SK-N-SH treated with all-trans-retinoic acid at 6 μM for 48 hours (cell line): ENCODE measurements at regions not wholly inside any gene's neighbourhood (a gene's known extent, or its start where the extent isn't known, plus 50 kb on each side); places are given as distances from the start of the nearest gene placed in this dataset.

Experiments used
- ATAC-seq: fragments of 200-7000 bp; cut with Tn5 transposase; 3 replicates; pipeline ENCODE4 v1.9.1; 2020; ENCODE audit warnings: mild to moderate bottlenecking, moderate library complexity
- ARNTL ChIP-seq: fragments of 450-650 bp; formaldehyde crosslinking; IDR thresholded peaks from 2 replicates; pipeline ENCODE4 v1.5.0; 2020; ENCODE audit warnings: low read depth, mild to moderate bottlenecking, moderate library complexity, borderline replicate concordance
- BACH2 ChIP-seq: fragments of 250-450 bp; sonication (Bioruptor Pico); IDR thresholded peaks from 2 replicates; pipeline ENCODE4 v1.9.0; 2021; ENCODE audit warnings: mild to moderate bottlenecking, borderline replicate concordance
- CREB5 ChIP-seq: fragments of 250-450 bp; sonication (Bioruptor Pico); IDR thresholded peaks from 2 replicates; pipeline ENCODE4 v1.5.1; 2020; ENCODE audit warnings: low read depth, mild to moderate bottlenecking, moderate library complexity
- CSRNP3 ChIP-seq: fragments of 250-450 bp; sonication (Bioruptor Pico); IDR thresholded peaks from 2 replicates; pipeline ENCODE4 v1.5.1; 2021; ENCODE audit warnings: mild to moderate bottlenecking, moderate library complexity
- ESRRG ChIP-seq: fragments of 250-450 bp; sonication (Bioruptor Pico); IDR thresholded peaks from 2 replicates; pipeline ENCODE4 v1.6.1; 2021; ENCODE audit warnings: mild to moderate bottlenecking
- ISL1 ChIP-seq: fragments of 250-450 bp; sonication (Bioruptor Pico); IDR thresholded peaks from 2 replicates; pipeline ENCODE4 v2.1.2; 2022; ENCODE audit warnings: mild to moderate bottlenecking, moderate library complexity
- PPARA ChIP-seq: fragments of 250-450 bp; sonication (Bioruptor Pico); IDR thresholded peaks from 2 replicates; pipeline ENCODE4 v1.5.0; 2020; ENCODE audit warnings: mild to moderate bottlenecking, borderline replicate concordance
- RARB ChIP-seq: fragments of 250-450 bp; sonication (Bioruptor Pico); IDR thresholded peaks from 2 replicates; pipeline ENCODE4 v1.8.0; 2021; ENCODE audit warnings: mild to moderate bottlenecking, moderate library complexity
- SNAI2 ChIP-seq: fragments of 250-450 bp; sonication (Bioruptor Pico); IDR thresholded peaks from 2 replicates; pipeline ENCODE4 v1.5.0; 2020; ENCODE audit warnings: mild to moderate bottlenecking, moderate library complexity
- TCF4 ChIP-seq: fragments of 250-450 bp; sonication (Bioruptor Pico); IDR thresholded peaks from 2 replicates; pipeline ENCODE4 v1.8.0; 2021; ENCODE audit warnings: mild to moderate bottlenecking, moderate library complexity, borderline replicate concordance
- TOX ChIP-seq: fragments of 250-450 bp; sonication (Bioruptor Pico); IDR thresholded peaks from 2 replicates; pipeline ENCODE4 v1.8.0; 2021; ENCODE audit warnings: mild to moderate bottlenecking, moderate library complexity, borderline replicate concordance
- ZC3H10 ChIP-seq: fragments of 250-450 bp; sonication (Bioruptor Pico); IDR thresholded peaks from 2 replicates; pipeline ENCODE4 v1.5.1; 2021; ENCODE audit warnings: mild to moderate bottlenecking, moderate library complexity
- ZFP3 ChIP-seq: fragments of 250-450 bp; sonication (Bioruptor Pico); IDR thresholded peaks from 2 replicates; pipeline ENCODE4 v1.5.0; 2020; ENCODE audit warnings: mild to moderate bottlenecking, moderate library complexity
- ZFP30 ChIP-seq: fragments of 450-650 bp; formaldehyde crosslinking; IDR thresholded peaks from 2 replicates; pipeline ENCODE4 v1.5.0; 2022; ENCODE audit warnings: mild to moderate bottlenecking, moderate library complexity
- ZNF8 ChIP-seq: fragments of 450-650 bp; formaldehyde crosslinking; IDR thresholded peaks from 2 replicates; pipeline ENCODE4 v1.5.0; 2020; ENCODE audit warnings: mild to moderate bottlenecking, moderate library complexity
- TF ChIP-seq, protein P1 (sequence below): fragments of 250-450 bp; sonication (Bioruptor Pico); IDR thresholded peaks from 2 replicates; pipeline ENCODE4 v1.5.0; 2020; ENCODE audit warnings: mild to moderate bottlenecking, moderate library complexity
- TF ChIP-seq, protein P2 (sequence below): fragments of 250-450 bp; sonication (Bioruptor Pico); IDR thresholded peaks from 2 replicates; pipeline ENCODE4 v1.8.0; 2021; ENCODE audit warnings: low read depth, mild to moderate bottlenecking, moderate library complexity, borderline replicate concordance

- TF ChIP-seq ZC3H10 = no peak
Measured at GRCh38 chr16:35185366-35186044, 1726.1 kb downstream of the TP53TG3F start (continued).

GRCh38 chr16:35186045-35186759 lies 1726.8 kb downstream of the TP53TG3F start:
- TF ChIP-seq ZFP3 (CRISPR knock-in tag) (no peak), PPARA (CRISPR knock-in tag) (no peak), ZC3H10 (no peak), BACH2 (CRISPR knock-in tag) (no peak), ZNF8 (CRISPR knock-in tag) (no peak), ESRRG (CRISPR knock-in tag) (no peak), ARNTL (CRISPR knock-in tag) (no peak), TCF4 (CRISPR knock-in tag) (no peak), RARB (CRISPR knock-in tag) (no peak)
- TF ChIP-seq, protein P1, sequence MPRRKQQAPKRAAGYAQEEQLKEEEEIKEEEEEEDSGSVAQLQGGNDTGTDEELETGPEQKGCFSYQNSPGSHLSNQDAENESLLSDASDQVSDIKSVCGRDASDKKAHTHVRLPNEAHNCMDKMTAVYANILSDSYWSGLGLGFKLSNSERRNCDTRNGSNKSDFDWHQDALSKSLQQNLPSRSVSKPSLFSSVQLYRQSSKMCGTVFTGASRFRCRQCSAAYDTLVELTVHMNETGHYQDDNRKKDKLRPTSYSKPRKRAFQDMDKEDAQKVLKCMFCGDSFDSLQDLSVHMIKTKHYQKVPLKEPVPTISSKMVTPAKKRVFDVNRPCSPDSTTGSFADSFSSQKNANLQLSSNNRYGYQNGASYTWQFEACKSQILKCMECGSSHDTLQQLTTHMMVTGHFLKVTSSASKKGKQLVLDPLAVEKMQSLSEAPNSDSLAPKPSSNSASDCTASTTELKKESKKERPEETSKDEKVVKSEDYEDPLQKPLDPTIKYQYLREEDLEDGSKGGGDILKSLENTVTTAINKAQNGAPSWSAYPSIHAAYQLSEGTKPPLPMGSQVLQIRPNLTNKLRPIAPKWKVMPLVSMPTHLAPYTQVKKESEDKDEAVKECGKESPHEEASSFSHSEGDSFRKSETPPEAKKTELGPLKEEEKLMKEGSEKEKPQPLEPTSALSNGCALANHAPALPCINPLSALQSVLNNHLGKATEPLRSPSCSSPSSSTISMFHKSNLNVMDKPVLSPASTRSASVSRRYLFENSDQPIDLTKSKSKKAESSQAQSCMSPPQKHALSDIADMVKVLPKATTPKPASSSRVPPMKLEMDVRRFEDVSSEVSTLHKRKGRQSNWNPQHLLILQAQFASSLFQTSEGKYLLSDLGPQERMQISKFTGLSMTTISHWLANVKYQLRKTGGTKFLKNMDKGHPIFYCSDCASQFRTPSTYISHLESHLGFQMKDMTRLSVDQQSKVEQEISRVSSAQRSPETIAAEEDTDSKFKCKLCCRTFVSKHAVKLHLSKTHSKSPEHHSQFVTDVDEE (CRISPR knock-in tag) = no peak
- no peak for ATAC-seq

- no peak for ATAC-seq
- TF ChIP-seq CREB5 (CRISPR knock-in tag) = no peak
- no peak for TF ChIP-seq BACH2 (CRISPR knock-in tag)
- TF ChIP-seq ZFP30 (CRISPR knock-in tag) = no peak
- no peak for TF ChIP-seq TOX (CRISPR knock-in tag)
- TF ChIP-seq, protein P2, sequence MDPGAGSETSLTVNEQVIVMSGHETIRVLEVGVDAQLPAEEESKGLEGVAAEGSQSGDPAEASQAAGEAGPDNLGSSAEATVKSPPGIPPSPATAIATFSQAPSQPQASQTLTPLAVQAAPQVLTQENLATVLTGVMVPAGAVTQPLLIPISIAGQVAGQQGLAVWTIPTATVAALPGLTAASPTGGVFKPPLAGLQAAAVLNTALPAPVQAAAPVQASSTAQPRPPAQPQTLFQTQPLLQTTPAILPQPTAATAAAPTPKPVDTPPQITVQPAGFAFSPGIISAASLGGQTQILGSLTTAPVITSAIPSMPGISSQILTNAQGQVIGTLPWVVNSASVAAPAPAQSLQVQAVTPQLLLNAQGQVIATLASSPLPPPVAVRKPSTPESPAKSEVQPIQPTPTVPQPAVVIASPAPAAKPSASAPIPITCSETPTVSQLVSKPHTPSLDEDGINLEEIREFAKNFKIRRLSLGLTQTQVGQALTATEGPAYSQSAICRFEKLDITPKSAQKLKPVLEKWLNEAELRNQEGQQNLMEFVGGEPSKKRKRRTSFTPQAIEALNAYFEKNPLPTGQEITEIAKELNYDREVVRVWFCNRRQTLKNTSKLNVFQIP (CRISPR knock-in tag) = no peak
- TF ChIP-seq RARB (CRISPR knock-in tag) = no peak
- no peak for TF ChIP-seq TCF4 (CRISPR knock-in tag)
- no peak for TF ChIP-seq CSRNP3 (CRISPR knock-in tag)
- TF ChIP-seq, all 23 proteins: peak for 0
Measured at GRCh38 chr16:35187665-35188225, 1728.3 kb downstream of the TP53TG3F start.

- ATAC-seq = peak; percentile 100
- TF ChIP-seq CSRNP3 (CRISPR knock-in tag) = no peak
- TF ChIP-seq, protein P1 (CRISPR knock-in tag) = no peak
- TF ChIP-seq ISL1 (CRISPR knock-in tag) = no peak
- TF ChIP-seq, protein P2 (CRISPR knock-in tag) = no peak
- no peak for TF ChIP-seq ZFP30 (CRISPR knock-in tag)
- TF ChIP-seq ARNTL (CRISPR knock-in tag) = no peak
- TF ChIP-seq TCF4 (CRISPR knock-in tag) = no peak
- TF ChIP-seq SNAI2 = no peak
- TF ChIP-seq ZNF8 (CRISPR knock-in tag) = no peak
- TF ChIP-seq RARB (CRISPR knock-in tag) = no peak
Measured at GRCh38 chr16:35188288-35189155, 1729.1 kb downstream of the TP53TG3F start.
